ENCODE measurements at regions not wholly inside any gene's neighbourhood (a gene's known extent, or its start where the extent isn't known, plus 50 kb on each side); places are given as distances from the start of the nearest gene placed in this dataset.

GRCh38 chr15:95035106-95035505, 803.7 kb downstream of the MCTP2 start:
- intact Hi-C loops (cut with micrococcal nuclease; ENCODE audit: unreplicated experiment) = no loop called here
- Histone ChIP-seq H3K36me3 (replicated peaks in 1 of 2; ENCODE audit: control insufficient read depth in 1 of 2, insufficient read depth in 2 of 2, low read length in 2 of 2) (no peaks in the 10 kb centered on the region), H4K20me1 (ENCODE audit: insufficient read depth, low read length) (no peaks in the 10 kb centered on the region), H3K4me2 (ENCODE audit: low read depth, low read length) (no peak overlapping the region), H3K4me1 (ENCODE audit: insufficient read depth, low read length) (no peaks in the 10 kb centered on the region), H3K79me2 (ENCODE audit: insufficient read depth, low read length) (no peaks in the 10 kb centered on the region), H3K4me3 (replicated peaks in 1 of 3; ENCODE audit: insufficient read depth in 1 of 3, low read depth in 2 of 3, low read length in 3 of 3) (no peak overlapping the region), H3K27ac (ENCODE audit: extremely low read length, insufficient read depth, low read length) (no peak overlapping the region), H3K9ac (ENCODE audit: insufficient read depth, low read depth, low read length) (no peak overlapping the region), H2AFZ (ENCODE audit: low read length) (no peak overlapping the region), H3K9me3 (ENCODE audit: low read length) (peaks cover 89% of the 10 kb centered on the region), H3K27me3 (ENCODE audit: control insufficient read depth in 1 of 2, insufficient read depth in 2 of 2, low read length in 2 of 2) (no peaks in the 10 kb centered on the region)
- no peak for DNase-seq (ENCODE audit: low spot score)
- in situ Hi-C loops (cut with HindIII; ENCODE audit: extremely low pct_ligation_motif_present, low pct_unique_long_range_greater_than_20kb) = no loop called here
- ChIA-PET POLR2A (no interaction called here), CTCF (ENCODE audit: low intra/inter-chr PET ratio, low total read pairs) (no interaction called here)
- no peak for ATAC-seq
- no TSS peak for BruUV-seq (replicated peaks)
- TF ChIP-seq RFX3 (CRISPR knock-in tag; IDR thresholded peaks at IDR 0.05) (no peak), SP2 (CRISPR knock-in tag; IDR thresholded peaks at IDR 0.05) (no peak), ZNF570 (CRISPR knock-in tag; IDR thresholded peaks at IDR 0.05; ENCODE audit: borderline replicate concordance) (no peak), ZNF549 (CRISPR knock-in tag; IDR thresholded peaks at IDR 0.05) (no peak), ZNF17 (CRISPR knock-in tag; IDR thresholded peaks at IDR 0.05) (no peak), ZNF670 (CRISPR knock-in tag; IDR thresholded peaks at IDR 0.05; ENCODE audit: borderline replicate concordance) (no peak), ZNF207 (IDR thresholded peaks at IDR 0.05; ENCODE audit: borderline replicate concordance) (no peak), TP53 (CRISPR knock-in tag; conservative IDR thresholded peaks at IDR 0.05) (no peak), REPIN1 (CRISPR knock-in tag; IDR thresholded peaks at IDR 0.05; ENCODE audit: borderline replicate concordance, low read depth) (no peak), ZFYVE20 (CRISPR knock-in tag; IDR thresholded peaks at IDR 0.05; ENCODE audit: borderline replicate concordance, low read depth) (no peak), AHR (CRISPR knock-in tag; IDR thresholded peaks at IDR 0.05) (no peak), ZKSCAN5 (CRISPR knock-in tag; IDR thresholded peaks at IDR 0.05) (no peak)
- 4% methylated on average over 3 of the region's 3 CpGs for WGBS (ENCODE audit: low lambda C conversion rate)
- no peak for FAIRE-seq

- Histone ChIP-seq H3K4me2 (ENCODE audit: low read depth, low read length) (no peak overlapping the region), H3K4me3 (replicated peaks in 1 of 3; ENCODE audit: insufficient read depth in 1 of 3, low read depth in 2 of 3, low read length in 3 of 3) (no peak overlapping the region), H3K9me3 (ENCODE audit: low read length) (peaks cover 74% of the 10 kb centered on the region), H3K79me2 (ENCODE audit: insufficient read depth, low read length) (no peaks in the 10 kb centered on the region), H3K27ac (ENCODE audit: extremely low read length, insufficient read depth, low read length) (no peak overlapping the region), H3K27me3 (ENCODE audit: control insufficient read depth in 1 of 2, insufficient read depth in 2 of 2, low read length in 2 of 2) (no peaks in the 10 kb centered on the region), H3K36me3 (replicated peaks in 1 of 2; ENCODE audit: control insufficient read depth in 1 of 2, insufficient read depth in 2 of 2, low read length in 2 of 2) (no peaks in the 10 kb centered on the region), H4K20me1 (ENCODE audit: insufficient read depth, low read length) (no peaks in the 10 kb centered on the region), H2AFZ (ENCODE audit: low read length) (no peak overlapping the region), H3K4me1 (ENCODE audit: insufficient read depth, low read length) (no peaks in the 10 kb centered on the region), H3K9ac (ENCODE audit: insufficient read depth, low read depth, low read length) (no peak overlapping the region)
- ChIA-PET CTCF (ENCODE audit: low intra/inter-chr PET ratio, low total read pairs) (no interaction called here), POLR2A (no interaction called here)
- WGBS (ENCODE audit: low lambda C conversion rate) = 35% methylated on average over 1 of the region's 1 CpG
- in situ Hi-C loops (cut with HindIII; ENCODE audit: extremely low pct_ligation_motif_present, low pct_unique_long_range_greater_than_20kb) (no loop called here), intact Hi-C loops (cut with micrococcal nuclease; ENCODE audit: unreplicated experiment) (no loop called here)
- DNase-seq (ENCODE audit: low spot score) = no peak
- no peak for ATAC-seq
- no peak for FAIRE-seq
- no peak for TF ChIP-seq ZNF292 (CRISPR knock-in tag; IDR thresholded peaks at IDR 0.05; ENCODE audit: borderline replicate concordance, low read depth)
- TF ChIP-seq FLYWCH1 (CRISPR knock-in tag; IDR thresholded peaks at IDR 0.05) = no peak
- TF ChIP-seq PAXIP1 (CRISPR knock-in tag; conservative IDR thresholded peaks at IDR 0.05) = no peak
- TF ChIP-seq JUNB (CRISPR knock-in tag; IDR thresholded peaks at IDR 0.05; ENCODE audit: borderline replicate concordance) = no peak
- no peak for TF ChIP-seq ZBTB37 (CRISPR knock-in tag; IDR thresholded peaks at IDR 0.05)
- no TSS peak for BruUV-seq (replicated peaks)
Observed at GRCh38 chr15:95041297-95041696, 809.9 kb downstream of the MCTP2 start.
